NCI-H345 treated with DMSO at 0.1 percent for 48 hours (cell line): ENCODE measurements at regions not wholly inside any gene's neighbourhood (a gene's known extent, or its start where the extent isn't known, plus 50 kb on each side); places are given as distances from the start of the nearest gene placed in this dataset.

ENCODE experiments used
- DNase-seq: peaks from one replicate; lab custom pipeline; 2025; ENCODE audit not compliant: unreplicated experiment; lab: John Stamatoyannopoulos, UW

DNA sequence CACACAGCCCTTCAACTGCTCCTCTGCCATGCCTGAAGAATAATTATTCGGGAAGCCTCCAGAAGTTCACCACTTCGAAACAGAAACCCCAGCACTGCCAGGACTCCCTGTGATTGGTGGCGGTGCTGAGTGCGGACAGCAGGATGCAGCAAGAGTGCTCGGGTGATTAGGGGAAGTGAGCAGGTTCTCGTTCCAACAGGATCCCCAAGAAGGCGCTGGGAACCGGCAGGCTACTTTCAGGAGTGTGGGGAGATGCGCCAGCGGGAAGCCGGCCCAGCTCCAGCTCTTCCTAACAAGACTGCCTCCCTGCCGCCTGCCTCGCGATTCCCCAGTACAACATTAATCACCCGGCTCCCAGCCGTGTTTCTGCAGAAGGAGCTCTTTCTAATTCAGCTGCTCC, 630.2 kb downstream of the BRD1 start:
- peak; percentile 31 for DNase-seq

DNA sequence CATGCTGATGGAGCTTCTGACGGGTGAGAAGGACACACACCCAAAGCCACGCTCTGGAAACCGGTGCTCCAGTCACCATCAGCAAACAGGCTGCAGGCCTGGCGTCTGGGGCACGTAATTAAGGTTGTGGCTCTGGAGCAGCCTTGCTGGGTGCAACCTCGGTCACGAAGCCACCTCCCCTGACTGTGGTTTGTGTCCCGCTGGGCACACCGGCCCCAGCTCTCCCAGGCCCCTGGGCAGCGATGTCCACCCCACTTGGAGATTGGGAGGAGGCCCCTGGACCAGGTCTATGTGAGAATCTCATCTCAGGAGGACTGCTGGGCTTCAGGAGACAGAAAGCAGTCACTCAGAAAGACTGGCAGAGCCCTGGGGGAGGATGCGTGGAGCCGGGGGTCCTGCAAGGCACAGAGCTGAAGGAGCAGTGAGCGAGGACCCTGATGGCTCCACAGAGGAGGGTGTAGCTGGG, 631.6 kb downstream of the BRD1 start:
- no peak for DNase-seq

DNA sequence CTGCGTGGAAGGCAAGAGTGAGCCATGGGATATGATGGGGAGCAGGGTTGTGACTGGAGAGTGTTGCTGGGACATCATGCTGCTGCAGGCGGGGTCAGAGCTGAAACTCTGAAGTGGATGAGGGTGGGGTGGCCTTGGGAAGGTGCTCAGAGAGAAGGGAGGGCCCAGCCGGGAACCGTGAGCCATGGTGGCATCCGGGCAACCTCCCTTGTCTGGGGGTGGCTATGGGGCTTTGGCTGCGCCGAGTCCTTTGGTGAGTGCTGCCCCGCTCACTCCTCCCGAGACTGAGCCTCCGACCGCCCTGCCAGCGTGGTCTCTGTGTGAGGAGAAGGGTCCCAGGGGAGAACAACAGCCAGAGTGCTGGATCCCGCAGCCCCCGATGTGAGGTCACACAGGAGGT, 632.0 kb downstream of the BRD1 start:
- DNase-seq: no peak

DNA sequence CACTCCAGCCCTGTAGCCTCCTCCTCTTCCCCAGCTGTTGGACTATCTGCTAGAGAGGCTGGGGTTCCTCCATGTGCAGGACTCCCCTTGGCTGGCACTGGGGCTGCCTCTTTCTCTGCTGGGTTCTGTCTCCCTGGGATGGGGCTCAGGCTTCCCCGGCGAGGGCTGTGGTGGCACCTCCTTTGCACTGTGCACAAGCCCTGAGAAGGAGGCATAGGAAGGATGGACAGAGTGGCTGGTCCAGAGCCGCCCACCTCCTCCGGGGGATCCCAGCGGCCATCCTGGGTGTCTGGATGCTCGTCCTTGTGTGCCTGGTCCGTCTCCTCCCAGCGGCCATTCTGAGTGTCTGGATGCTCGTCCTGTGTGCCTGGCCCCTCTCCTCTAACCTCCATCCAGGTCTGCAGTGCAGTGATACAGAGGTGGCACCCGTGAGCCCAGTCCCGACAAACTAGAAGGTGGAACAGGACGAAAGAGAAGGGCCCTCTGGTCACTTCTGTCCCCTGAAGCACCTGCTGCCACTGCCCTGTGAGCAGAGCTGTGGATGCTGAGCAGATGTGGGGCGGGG, 633.7 kb downstream of the BRD1 start:
- no peak for DNase-seq

DNA sequence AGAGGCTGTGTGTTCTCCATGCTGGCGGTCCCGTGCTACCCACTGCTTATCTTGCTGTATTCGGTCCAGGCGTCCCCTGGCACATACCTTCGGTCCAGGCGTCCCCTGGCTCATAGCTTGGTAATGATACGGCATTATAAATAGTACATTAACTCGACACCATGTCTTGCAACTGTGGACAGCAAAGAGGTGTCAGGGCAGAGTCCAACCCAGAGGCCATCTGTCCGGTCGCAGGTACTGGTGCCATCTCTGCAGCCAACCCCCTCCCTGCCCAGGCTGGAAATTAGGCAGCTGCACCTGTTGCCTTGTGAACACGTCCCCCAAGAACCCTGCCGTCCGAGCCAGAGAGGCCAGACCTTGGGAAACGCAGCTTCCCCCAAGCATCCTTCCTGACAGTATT, 634.3 kb downstream of the BRD1 start:
- no peak for DNase-seq

DNA sequence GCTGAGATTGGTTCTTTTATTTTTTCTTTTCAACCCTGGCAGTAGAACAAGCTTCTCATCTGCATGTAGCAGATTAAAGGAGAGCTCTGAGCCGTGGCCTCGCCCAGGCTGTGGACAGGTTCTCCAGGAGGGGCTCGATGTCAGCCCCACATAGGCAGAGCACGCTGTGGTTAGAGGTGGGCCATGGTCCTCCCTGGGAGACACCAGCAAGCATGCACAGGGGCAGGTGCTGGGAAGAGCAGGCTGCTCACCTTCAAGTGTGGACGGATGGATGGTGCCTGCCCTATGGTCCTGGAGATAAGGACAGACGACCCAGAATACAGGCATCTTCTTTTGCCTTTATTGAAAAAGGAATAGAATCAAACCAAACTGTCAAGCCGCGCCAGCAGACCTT, 634.8 kb downstream of the BRD1 start:
- no peak for DNase-seq

DNA sequence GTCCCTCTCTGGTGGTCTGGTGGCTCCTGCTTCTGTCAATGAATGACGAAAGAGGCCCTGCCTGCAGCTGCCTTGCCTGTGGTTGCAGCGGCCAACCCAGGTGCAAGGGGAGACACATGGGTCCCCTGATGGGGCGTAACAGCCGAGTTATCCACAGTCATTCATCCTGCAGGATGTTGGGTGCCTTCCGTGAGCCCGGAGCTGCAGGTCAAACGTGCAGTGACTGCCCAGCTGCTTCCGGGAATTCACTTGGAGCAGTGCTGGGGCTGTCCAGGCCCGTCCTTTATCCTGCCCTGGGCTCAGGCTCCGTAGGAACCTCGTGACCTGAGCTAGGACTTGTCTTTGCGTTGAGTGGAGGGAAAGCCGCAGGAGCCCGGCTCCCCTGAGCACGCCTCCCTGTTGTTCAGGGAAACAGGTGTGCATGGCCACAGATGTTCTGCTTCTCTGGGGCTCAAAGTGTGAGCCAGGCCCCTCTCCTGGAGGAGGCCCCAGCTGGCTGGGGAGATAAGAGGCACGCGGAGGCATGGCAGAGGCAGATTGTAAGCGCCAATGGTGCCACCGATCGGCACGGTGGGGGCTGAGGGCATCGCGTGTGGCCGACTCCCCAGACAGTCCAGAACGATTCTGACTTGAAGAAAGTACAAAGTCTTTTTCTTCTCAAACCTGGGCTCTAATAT, 635.4 kb downstream of the BRD1 start:
- DNase-seq: no peak

DNA sequence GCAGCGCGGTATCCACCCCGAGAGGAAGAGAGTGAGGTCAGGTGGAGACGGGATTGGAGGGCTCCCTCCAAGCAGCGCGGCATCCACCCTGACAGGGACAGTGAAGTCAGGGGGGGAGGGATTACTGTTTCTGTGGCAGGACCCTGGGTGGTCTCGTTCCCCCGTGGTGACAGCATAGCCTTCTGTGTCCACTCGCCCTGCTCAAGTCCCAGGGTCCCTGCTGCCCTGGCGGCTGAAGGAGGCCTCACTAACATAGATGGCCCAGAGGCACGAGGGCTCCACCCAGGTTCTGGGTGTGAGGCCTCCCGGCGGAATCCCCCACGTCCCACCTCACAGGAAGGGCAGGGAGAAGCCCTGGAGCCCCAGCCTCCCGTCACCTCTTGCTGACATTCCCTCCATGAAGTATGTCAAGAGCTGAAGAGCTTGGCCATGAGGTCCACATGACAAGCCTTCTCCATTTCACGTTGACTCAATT, 636.1 kb downstream of the BRD1 start:
- DNase-seq: no peak

DNA sequence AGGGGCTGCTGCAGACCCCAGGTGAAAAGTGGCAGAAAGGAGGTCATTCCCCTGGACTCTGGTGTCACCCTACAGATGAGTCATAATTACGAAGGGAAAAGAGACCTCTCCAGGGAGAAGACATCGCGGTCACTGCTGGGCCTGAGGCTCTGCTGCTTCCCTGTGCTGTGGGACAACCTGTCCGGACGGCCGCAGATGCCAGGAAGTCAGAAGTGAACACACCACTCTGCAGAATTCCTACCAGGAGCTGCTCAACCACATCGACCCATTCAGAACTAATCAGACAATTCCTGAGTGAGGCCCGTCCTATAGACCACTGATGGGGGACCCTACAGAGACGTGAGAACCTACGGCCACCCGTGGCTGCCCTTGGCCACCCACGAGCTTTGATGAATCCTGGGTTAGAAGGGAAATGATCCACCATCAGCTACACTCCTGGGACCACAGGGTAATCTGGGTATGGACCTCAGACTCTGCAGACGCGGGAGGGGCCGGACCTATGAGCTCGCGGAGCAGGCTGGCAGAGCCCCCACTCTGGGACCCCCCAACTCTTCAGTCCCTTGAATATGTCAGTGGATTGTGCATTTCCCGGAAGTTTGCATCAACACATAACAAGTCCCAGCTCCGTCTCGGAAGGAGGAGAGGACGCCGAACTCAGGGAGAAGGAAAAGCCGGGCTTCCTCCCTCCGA, 636.7 kb downstream of the BRD1 start:
- DNase-seq: no peak

DNA sequence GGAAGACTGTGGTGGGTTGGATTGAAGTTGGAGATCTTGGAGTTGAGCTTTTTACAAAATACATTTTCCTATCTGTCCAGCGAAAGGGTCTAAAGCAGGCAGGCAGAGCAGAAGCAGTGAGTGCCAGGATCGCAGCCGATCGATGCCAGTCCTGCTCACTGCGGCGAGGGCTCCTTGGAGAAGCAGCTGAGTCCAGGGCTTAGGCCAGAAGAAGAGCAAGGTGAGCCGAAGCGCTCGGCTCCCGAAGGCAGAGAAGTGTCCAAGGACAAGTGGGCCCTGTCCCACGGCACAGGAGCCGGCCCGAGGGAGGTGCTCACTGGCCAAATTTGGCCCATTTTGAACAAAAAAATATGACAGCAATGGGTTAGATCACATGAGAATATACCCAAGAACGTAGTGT, 637.8 kb downstream of the BRD1 start:
- DNase-seq: no peak

DNA sequence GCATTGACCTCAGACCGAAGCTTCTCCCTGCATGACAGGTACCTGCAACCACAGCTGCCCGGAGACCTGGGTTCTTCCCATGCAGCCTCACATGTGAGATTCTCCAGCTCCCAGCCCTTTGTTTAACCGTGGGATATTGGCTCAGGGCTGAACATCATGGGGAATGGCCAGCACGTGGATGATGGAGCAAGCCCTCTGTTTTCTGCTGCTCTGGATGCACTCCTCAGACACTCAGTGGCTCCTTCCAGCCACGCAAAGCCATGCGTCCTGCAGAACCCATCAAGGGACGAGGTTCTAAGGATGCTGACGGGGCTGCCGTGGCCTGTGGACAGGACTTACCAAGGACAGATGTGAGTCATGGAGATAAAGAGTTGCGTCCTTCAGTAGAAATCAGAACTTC, 639.1 kb downstream of the BRD1 start:
- no peak for DNase-seq

DNA sequence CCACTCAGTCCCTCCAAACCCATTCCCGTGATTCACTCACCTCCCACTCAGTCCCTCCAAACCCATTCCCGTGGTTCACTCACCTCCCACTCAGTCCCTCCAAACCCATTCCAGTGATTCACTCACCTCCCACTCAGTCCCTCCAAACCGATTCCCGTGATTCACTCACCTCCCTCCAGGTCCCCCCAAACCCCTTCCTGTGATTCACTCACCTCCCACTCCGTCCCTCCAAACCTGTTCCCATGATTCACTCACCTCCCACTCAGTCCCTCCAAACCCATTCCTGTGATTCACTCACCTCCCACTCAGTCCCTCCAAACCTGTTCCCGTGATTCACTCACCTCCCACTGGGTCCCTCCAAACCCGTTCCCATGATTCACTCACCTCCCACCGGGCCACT, 639.6 kb downstream of the BRD1 start:
- DNase-seq: no peak

DNA sequence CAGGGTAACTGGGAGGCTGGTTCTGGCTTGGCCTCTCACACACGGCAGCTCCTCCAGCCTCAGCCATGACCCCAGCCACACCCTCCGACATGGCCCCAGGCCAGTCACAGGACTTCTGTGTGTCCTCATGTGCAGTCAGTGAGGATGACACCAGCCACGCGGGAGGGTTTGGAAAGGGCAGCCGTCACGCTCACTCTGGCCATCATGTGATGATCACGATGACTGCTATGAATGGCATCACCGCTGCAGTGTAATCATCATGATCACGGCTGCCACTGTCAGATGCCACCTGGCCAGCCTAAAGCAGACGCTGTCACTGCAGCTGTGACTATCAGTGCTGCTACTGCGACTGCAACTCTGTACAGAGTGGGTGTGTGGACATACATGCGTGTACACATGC, 640.9 kb downstream of the BRD1 start:
- no peak for DNase-seq

DNA sequence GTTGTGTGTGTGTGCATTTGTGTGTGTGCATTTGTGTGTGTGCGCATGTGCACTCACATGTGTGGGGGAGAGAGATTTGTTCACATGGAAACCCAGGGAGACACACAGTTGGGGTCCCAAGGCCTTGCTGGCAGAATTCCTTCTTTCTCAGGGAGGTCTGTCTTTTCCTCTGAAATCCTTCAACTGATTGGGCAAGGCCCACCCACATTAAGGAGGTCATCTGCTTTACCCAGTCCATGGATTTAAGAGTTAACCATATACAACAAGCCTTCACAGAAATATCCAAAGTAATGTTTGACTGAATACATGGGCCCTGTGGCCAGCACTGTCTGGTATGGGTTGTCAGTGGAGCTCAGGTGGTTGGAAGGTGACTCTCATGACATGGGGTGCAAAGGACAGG, 641.4 kb downstream of the BRD1 start:
- no peak for DNase-seq

DNA sequence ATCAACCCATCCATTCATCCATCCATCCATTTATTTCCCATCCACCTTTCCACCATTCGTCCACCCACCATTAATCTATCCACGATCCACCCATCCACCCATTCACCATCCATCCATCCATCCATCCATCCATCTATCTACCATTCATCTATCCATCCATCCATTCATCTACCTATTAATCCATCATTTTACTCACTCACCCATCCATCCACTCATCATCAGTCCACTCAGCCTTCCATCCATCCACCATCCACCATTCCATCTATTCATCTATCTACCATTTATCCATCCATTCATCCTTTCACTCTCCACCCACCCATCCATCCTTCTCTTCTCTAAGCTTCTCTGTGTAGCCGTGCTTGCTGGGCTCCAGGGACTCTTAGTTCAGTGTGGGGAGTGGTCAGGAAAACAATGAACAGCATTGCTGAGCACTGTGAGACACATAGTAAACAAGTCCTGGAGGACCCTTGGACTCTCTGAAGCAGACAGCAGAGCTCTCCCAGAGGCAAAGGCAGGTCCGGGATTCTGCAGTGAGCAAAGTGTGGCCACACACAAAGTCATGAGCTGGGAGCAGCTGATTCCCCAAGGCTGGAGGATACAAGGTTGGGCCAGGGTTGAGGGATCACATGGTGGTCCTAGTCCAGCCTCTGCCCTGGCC, 642.2 kb downstream of the BRD1 start:
- DNase-seq: no peak

DNA sequence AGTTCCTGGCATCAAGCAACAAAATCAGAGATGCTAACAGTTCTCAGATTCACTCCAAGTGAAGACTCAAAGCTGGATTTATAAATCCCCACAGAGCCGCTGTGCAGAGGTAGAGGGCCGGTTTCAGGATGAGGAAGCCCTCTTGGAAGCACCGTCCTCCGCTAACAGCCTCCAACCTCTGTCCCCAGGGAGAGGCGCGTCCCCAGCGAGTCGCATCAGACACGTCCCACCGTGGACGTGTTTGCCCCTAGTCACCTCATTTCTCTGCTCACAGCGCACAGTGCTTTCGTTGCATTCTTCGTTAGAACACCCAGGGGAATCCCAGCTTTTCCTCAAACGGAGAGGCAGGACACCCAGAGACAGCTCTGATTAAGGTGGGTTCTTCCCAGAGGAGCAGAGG, 642.9 kb downstream of the BRD1 start:
- DNase-seq: no peak

DNA sequence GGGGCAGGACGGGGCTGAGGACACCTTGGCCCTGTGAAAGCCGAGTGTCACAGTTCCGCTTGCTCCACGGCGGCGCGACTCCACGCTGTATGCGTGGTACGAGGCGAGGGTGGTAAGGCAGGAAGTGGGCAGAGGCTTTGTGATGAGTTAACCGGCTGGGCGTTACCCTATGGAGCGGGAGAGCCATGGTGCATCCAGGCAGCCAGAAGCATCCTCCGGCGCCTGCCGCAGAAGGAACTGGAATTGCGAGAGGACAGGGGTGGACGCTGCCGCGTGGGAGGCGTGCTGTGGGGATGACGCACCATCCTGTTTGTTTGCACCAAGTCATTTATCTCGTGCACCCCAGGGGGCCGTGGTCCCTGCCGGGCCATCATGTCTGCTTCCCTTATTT, 643.9 kb downstream of the BRD1 start:
- no peak for DNase-seq

DNA sequence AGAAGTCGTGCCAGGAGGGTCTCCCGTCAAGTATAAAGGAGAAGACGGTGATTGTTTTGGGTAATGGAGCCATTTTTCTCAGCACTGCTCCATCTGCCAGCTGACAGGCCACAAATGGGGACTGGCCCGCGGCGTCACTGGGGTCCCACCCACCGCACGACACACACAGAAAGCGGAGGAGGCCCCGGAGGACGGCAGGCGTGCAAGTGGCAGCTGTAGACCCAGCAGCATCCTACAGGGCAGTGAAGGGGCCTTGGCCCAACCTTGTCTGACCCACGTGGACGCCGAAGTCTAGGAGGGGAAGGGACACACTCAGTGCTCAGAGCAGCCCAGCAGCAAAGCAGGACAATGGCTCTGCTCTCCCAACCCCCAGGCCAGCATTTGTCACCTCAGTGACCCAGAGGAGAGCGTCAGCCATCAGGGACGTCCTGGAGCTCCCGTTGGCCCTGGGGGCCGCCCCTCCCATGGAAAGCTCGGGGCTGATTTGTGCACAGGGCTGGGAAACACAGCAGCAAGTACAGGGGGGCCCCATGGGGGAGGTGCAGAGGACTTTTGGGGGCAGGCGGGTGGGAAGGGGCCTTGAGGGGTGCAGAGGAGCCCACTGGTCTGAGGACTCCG, 644.4 kb downstream of the BRD1 start:
- no peak for DNase-seq

DNA sequence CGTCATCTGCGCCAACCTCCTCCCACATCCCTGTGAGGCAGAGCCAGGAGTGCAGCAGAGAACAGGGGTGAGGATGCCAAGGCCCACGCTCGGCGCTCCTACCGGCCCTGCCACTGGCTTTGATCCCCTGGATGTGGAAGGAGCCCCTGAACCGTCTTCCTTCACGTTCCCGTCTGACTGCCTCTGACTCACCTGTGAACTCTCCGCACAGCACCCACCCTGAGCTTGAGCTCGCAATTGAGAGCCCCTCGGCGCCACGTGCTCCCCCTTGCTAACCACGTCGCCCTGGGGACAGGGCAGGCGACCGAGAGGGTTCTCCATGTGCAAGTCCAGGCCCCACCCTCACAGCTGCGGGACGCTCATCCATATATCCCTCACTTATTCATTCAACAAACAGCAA, 645.3 kb downstream of the BRD1 start:
- no peak for DNase-seq

DNA sequence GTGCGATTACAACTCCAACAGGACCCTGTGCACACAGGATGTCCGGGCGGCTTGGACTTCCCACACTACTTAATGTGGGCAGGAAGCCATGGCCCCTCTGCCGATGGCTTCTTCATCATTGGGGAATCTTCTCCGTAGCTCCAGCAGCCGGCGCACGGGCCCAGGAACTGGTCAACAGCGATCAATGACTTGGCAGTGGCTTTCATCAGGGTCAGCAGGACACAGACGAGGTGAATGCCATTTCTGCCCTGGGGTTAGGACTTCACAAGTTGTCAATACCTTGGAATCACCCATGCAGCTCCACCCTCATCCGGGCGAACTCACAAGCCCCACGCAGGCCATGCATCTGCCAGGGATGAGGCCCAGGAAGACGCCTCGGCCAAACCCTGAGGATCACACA, 645.7 kb downstream of the BRD1 start:
- DNase-seq: no peak

DNA sequence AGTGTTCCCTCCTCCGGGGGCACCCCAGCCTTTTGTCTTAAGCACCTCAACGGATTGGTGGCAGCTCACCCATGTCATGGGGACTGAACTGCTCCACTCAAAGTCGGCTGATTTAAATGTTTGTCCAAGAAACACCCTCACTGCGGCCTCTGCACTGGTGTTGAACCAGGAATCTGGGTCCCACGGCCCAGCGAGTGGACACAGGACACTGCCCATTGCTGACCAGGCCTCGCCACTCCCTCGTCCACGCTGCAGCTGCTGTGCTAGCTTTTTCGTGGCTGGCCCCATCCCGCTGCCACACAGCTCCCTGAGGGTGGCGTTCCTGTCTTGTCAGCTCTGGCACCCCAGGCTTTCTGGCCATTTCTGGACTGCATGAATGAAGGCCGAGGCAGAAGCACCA, 646.2 kb downstream of the BRD1 start:
- DNase-seq: no peak

DNA sequence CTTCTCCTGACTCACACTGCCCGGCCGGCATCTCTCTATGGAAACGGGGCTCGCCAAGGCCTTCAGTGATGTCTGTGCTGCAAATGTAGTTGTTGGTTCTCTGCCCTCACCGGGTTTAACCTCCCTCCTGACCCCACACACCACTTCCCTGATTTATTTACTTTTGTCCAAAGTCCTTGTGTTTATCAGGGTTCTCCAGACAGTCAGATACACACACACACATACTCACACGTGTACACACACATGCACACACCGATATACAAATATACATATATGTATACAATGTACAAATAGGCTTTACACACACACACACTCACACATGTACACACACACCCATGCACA, 647.0 kb downstream of the BRD1 start:
- DNase-seq: no peak
